Hepatocyte (in vitro differentiated cells): ENCODE measurements at regions not wholly inside any gene's neighbourhood (a gene's known extent, or its start where the extent isn't known, plus 50 kb on each side); places are given as distances from the start of the nearest gene placed in this dataset.

Experiments used
- EZH2phosphoT487 ChIP-seq: fragments of 200-600 bp; sonication (generic); IDR thresholded peaks from one replicate; pipeline ENCODE4 v1.6.1; 2018; ENCODE audit warnings: antibody characterized with exemption, mild to moderate bottlenecking, low read depth, moderate library complexity; ENCODE audit not compliant: unreplicated experiment, severe bottlenecking
- TF ChIP-seq, protein P1 (sequence below): fragments of 200-600 bp; sonication (generic); IDR thresholded peaks from 2 replicates; pipeline ENCODE4 v1.5.1; 2016; ENCODE audit warnings: antibody characterized with exemption, mild to moderate bottlenecking; ENCODE audit not compliant: poor library complexity

DNA sequence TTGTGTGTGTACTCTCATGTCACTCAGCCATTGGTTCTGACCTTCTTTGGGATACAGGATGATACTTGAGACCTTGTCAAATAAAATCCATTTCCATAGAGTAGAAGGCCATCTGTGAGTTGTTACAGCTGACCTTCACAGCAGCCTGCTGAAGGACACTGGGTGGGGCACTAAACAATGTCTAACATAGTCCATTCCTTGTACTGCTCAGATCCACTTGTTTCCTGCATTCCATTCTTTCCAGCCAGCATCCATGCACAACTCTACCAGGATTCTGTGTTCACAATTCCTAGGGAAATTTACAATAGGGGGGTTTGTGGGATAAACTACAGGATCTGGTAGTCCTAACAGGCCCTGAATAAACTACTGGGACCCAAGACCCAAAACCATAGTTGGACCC is 286.4 kb downstream of the RASEF start:
- TF ChIP-seq, protein P1, sequence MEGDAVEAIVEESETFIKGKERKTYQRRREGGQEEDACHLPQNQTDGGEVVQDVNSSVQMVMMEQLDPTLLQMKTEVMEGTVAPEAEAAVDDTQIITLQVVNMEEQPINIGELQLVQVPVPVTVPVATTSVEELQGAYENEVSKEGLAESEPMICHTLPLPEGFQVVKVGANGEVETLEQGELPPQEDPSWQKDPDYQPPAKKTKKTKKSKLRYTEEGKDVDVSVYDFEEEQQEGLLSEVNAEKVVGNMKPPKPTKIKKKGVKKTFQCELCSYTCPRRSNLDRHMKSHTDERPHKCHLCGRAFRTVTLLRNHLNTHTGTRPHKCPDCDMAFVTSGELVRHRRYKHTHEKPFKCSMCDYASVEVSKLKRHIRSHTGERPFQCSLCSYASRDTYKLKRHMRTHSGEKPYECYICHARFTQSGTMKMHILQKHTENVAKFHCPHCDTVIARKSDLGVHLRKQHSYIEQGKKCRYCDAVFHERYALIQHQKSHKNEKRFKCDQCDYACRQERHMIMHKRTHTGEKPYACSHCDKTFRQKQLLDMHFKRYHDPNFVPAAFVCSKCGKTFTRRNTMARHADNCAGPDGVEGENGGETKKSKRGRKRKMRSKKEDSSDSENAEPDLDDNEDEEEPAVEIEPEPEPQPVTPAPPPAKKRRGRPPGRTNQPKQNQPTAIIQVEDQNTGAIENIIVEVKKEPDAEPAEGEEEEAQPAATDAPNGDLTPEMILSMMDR: no peak
- no peak for TF ChIP-seq EZH2phosphoT487
